ENCODE measurements at regions not wholly inside any gene's neighbourhood (a gene's known extent, or its start where the extent isn't known, plus 50 kb on each side); places are given as distances from the start of the nearest gene placed in this dataset.
"Not testable (repeated sequence)": the region's sequence is repeated elsewhere in the genome, so short reads cannot be mapped to it uniquely, and the experiment has no call there.

DNA sequence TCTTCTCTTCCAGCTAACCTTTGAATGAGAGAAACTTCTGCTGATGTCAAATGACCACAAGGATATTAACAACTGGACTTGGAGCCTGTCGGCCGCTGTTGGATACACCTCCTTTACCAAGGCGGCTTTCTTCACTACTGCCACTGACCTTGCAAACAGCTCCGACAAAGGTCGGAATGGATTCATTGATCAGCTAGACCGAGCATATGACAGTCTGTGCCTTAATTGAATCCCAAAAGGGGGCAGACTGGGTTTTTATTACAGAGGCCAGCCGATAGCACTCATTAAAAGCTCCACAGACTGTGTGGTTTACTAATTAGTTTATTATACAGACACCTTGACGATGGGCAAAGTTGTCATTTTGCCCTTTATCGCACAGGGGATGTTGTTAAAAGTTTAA lies 394.5 kb downstream of the RERGL start:
- no peak for DNase-seq (ENCODE audit: low read depth)

DNA sequence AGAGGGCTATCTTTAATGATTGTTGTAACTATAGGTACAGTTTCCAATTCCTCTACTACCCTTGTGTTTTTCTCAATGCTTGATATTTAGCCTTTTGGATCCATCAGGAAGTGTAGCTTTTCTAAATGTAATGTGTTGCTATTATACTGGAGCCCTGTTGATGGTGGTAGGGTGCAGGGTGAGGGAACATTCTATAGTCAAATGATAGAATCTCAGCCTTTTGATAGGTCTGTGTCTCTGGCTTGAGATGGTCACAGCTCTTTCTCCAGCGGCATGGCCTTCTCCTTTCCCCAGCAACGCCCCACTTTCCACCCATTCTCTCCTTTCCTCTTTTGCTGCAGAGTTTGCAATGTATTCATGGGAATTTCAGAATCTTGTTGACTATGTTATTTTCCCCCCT lies 398.6 kb downstream of the RERGL start:
- DNase-seq (ENCODE audit: low read depth), result no peak

DNA sequence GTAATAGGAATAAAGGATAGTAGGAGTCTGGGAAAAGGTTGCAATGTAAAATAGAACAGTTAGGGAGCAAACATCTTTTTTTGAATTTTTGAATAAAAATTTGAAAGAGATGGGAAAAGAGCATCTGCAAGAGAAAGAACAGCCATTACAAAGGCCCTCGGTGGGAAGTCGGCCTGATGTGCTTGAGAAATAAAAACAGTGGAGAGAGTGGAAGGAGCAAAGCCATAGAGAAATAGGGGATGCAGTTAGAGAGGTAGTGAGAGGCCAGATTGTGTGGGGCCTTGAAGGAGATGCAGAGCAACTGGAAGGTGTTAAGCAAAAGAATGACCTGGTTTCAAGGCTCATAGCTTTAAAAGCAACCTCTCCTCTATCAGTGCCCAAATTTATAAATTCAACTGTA lies 409.8 kb downstream of the RERGL start:
- no peak for DNase-seq (ENCODE audit: low read depth)

DNA sequence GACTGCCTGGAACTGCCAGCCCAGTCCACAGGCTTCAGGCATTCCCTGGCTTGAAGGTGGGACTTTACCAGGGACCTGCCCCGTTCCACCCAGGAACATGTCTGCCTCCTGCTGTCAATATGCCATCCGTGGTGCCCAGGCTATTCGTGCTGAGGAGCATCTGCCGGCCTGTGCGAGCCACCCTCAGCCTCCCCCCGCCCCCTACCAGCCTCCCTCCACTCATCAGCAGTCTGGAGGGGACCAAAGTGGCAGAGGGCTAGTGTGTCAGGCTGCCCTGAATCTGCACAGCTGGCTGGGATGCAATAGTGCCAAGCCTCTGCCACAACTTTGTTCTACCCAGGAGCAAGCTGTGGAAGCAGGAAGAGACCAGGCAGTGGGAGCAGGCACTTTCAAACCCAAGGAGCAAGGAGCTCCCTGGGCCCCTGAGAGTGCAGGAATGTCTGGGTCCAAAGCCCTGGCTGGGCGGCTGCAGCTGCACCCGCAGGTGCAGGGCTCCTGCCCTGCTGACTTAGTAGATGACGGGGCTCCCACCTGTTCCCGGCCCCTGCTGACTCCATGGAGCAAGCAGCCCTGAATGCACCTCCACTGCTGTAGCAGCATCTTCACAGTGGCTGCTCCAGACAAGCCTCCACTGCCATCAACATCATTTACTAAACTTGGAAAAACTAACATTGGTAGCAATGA lies 423.2 kb downstream of the RERGL start:
- DNase-seq (ENCODE audit: low read depth), result no peak

DNA sequence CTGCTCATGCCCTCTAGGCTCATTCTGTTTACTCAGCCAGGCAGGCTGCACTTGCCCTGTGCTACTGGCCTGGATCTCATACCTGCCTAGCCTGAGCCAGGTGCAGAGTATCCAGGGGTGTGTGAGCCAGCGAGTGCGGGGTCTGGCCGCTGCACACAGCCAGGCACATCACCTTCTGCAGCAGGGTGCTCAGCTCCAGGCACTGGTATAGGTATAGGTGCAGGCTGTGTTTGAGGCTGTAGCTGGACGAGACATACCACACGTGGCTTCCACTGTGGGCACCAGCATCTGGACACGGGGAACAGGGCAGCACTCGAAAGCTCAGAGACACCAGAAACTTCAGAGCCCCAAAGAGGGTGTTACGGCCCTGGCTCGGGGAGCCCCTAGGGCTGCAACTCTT lies 424.2 kb downstream of the RERGL start:
- no peak for DNase-seq (ENCODE audit: low read depth)

DNA sequence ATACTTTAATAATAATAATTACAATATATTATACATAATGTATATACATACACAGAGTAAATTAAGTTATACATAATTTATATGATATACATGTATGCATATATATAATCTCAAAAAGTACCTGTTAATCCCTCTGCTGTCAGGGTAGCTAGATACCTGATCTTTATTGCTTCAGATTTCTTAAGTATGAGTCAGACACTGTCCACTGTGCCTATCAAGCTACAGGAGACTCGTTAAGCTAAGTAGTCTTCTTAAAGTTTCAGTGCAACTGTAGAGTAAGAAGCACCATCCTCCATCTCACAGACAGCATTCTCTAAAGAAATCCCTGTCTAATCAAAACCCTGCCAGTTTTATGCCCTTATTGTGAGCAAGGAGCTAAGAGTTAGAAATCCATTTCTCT lies 428.7 kb downstream of the RERGL start:
- no peak for DNase-seq (ENCODE audit: low read depth)

DNA sequence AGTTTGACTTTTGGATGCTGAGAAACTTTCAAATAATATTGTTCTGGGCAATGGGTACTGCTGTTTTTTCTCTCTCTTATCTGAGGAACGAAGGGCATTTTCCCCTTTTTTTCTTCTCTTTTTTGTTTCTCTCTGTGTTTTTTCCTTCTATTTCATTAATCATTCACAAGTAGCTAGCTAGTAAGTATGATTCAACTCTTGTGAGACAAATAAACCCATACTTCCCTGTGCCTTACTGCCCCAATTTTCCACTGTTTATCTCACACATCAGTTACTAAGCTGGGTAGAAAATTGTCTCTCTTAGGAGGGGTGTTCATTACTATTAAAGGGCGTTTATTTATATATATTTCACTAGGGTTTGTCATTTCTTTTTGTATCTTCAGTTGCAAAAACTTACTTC lies 437.6 kb downstream of the RERGL start:
- no peak for DNase-seq (ENCODE audit: low read depth)

DNA sequence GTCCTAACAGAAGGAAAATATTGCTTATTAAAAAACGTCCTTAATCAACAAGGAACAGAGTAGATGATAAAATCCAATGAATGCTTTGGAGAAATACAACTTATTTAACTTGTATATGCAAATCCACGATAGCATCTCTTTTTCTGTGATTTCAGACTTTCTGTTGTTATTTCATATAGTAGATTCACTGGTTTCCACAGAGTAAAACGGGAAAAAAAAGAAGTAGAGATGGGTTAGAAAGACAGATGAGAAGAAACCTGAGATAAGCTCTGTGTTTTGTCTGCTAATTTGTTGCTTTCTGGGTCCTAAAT lies 447.7 kb downstream of the RERGL start:
- DNase-seq (ENCODE audit: low read depth), result no peak

DNA sequence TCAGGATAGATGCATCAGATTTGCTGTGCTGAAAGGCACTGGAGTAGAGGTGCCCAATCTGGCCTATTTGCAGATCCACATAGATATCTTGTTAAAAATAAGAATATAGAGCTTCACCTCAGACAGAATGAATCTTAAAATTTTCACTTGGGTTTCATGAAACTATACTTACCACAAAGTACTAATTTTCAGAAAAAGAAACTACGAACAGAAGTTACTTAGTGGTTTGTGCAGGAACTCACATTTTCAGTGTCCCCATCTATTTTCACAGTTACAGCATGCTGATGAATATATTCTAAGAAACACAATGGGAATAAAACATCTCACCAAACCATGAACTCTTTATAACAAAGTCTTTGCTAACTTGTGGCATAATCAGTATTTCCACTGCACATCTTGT lies 449.4 kb downstream of the RERGL start:
- no peak for DNase-seq (ENCODE audit: low read depth)

DNA sequence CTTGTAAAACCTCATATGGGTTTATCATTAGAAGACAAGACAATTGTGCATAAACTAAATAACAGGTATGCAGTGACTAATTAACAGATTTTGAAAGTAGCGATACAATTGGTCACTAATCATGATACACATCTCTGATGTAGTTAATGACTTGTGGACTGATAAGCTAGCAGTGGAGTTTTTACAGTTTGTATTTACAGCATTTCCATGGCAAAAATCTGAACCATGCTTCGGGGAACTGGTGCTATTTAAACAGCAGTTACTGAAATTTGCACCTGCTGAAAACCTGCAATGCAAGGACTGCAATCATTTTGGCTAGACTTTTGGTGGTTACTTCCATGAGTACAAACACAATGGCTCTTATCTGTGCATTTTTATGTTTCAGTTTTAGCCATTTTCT lies 471.2 kb downstream of the RERGL start:
- no peak for DNase-seq (ENCODE audit: low read depth)

DNA sequence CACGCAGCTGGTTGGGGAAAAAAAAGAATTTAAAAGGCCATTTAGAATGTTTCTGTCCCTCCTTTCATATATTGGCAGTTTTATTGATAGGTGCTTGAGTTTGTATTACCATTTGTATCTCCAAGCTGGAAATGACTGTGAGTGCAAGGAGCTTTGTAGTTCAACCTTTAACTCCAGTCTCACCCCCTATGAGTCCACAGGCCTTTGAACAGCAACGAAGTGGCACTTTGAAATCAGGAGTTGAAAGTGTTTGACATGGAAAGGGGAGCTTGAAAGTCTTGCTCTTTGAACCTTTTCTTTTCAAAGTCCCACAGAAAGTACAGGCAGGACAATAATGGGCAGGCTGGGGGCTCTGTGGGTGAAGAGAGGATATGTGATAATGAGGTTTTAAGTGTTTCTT lies 480.3 kb downstream of the RERGL start:
- no peak for DNase-seq (ENCODE audit: low read depth)

DNA sequence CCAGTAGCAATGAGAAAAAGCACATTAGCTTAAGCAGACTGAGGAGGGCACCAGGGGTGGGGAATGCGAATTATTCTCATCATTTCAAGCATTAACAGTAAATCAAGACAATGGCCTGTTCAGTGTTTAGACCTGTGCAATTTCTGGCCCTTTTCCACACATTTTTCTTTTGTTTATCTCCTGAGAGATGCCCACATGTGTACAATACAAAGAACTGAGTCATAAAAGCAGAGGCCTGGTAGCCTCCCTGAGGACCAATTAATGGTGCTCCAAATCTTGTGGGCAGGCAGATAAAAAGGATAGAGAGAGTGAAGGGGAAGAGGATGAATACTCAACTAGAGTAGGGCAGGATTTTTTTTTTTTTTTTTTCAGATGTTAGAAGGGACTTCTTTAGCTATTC lies 480.8 kb downstream of the RERGL start:
- DNase-seq (ENCODE audit: low read depth), result no peak

DNA sequence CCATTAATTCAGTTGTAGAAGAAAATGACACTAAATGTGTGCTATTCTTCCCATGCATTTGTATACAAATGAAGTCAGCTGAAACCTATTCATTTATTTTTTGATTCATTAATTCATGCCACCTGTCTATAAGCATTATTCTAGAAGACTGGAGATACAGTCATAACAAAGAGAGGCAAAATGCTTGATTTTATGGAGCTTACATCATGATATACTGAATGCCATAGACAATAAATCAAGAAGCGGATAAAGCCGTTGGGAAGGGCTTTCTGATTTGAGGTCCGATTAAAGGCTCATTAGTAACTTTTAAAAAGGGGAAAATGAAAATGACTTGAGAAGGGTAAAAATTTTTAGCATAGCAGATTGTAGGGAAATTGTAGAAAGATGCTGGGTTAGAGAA lies 494.9 kb downstream of the RERGL start:
- DNase-seq (ENCODE audit: low read depth), result no peak

DNA sequence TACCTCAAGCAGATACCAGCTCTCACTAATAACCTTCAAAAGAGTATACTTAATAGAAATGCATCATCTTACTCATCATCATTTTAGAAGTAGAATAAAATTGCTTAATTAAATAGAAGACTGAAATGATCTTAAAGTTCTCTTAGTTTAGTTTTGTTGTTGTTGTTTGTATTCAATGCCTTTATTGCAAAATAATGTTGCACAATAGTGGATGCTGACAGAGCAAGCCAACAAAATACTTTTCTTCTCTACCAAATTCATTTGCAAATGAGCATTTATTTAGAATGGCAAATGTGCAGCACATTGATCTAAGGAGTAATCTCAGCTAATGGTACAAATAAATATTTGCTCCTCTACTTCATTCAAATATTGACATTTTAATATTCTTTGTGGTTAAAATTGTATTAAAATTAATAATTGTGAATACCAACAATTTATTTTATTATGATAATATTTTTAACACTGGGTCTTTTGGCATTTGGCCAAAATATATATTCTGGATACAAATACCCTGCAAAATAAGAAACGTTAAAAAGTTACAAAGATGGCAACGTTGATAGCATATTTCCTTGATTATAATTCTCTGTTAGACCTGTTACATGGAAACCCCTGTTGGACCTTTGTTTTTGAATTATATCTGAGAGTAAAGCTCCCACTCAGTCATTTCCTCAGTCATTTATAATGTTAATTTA lies 496.1 kb downstream of the RERGL start:
- DNase-seq (ENCODE audit: low read depth), result no peak

DNA sequence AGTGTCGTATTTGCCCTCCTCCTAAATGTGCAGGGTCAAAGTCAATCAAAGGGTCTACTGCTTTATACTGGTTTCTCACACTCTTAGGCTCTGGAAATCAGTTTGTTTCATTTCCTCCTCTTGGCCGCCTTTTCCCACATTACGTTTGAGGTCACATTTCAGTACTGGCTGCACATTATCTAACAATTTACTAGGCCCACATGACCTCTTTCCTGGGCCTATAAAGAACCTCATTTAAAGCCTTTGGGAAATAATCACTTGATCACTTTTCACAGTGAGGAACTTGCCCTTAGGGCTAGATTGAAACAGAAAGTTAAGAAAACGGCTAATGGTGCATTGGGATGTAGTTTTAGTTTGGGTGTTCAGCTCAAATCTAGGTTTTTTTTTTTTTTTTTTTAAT lies 497.5 kb downstream of the RERGL start:
- DNase-seq (ENCODE audit: low read depth), result no peak

DNA sequence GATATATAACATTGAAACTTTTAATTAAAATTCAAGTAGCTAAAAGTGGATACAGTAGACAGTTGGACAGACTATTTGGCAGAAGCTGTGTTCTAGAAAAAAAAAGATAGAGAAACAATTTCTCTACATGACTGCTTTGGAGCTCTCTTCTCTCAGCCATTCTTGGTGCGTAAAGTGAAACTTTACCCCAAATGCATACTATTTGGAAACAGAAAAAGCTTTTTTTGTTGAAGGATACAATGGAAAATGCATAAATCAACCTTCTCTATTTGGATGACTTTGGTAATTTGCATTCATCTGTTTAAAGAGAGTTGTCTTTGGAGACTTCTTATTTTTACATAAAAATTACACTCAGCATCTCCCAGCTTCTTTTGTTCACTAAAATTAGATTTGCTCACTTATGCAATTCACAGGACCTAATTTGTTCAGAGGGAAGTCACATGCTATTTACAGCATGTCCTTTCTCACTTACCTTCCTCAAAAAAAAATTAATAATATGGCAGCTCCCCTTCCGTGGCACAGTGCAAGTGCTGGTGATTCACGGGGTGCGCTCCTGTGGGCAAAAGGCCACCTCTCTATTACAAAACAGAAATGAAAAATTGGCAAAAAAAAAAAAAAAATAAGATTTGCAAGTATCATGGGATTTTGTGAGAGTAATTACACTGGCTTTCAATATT lies 498.9 kb downstream of the RERGL start:
- DNase-seq (ENCODE audit: low read depth), result no peak

DNA sequence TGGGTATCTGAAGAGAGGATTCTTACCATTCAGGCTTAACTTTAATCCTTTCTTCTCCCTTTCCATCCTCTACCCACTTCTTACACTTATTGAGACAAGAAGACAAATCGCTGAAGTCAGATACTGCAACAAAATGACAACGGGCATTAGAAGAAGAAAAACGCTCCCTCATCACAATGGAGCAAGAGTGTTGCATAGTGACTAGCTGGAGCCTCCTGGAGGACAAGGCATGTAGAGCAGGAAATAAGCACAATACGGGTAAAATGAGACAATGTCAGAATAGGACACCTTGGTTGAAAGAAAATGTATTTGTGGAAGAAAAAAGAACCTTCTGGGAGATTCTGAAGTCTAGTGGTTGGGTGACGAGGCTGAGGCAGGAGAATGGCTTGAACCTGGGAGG lies 501.0 kb downstream of the RERGL start:
- no peak for DNase-seq (ENCODE audit: low read depth)

DNA sequence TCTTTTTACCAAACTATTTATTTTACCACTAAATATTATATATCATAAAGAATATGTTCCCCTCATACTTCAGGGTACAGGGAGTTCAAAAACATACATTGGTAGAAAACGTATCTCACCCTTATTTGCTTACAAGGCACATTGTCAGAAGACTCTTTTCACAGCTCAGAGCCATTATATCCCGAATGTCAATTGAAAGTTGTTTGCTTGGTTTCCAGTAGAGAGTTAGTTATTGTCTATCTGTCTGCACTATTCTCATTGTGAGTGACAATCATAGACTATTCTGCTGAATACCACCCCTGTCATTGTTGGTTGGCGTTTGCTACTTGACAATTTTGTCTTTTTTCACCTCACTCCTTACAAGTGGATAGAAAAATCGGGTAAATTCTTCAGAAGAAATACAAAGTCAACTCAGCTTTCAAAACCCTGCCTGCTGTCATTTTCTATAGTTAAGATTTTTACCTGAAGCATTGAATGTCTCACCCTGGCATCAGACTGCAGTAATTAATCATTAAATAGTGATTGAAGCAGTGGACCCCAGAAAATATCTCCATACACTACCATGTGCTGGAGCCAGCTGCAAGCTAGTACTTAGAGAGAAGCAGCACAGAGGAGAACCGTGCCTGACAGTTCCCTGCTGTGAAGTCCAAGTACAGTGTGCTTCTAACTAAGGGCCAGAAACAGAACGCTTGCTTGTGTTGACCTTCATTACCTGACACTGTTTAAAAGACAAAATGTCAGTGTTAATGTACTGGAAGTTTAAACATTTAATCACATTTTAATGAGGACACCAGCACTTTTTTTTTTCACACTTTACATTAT lies 510.6 kb downstream of the RERGL start:
- no peak for DNase-seq (ENCODE audit: low read depth)

DNA sequence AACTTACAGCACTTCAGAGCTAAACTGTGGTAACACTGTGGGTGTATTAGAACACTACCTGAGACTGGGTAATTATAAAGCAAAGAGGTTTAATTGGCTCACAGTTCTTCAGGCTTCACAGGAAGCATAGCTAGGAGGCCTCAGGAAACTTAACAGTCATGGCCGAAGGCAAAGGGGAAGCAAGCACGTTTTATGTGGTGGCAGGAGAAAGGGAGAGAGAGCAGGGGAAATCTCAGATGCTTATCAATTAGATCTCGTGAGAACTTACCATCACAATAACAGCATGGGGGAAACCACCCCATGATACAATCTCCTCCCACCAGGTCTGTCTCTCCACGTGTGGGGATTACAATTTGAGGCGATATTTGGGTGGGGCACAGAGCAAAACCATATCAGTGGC lies 512.6 kb downstream of the RERGL start:
- no peak for DNase-seq (ENCODE audit: low read depth)

DNA sequence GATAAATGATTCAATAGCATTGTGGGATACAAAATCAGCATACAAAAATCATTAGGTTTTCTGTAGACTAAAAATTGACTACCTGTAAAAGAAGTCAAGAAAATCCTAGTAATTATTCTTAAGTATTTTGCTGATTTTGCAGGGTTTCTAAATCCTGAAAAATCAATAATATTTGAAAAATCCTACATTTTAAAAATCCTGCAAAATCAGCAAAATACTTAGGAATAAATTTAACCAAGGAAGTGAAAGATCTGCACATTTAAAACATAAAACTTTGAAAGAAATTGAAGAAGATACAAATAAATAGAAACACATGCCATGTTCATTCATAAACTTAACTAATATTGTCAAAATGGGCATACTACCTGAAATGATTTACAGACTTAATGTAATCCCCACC lies 517.7 kb downstream of the RERGL start:
- DNase-seq (ENCODE audit: low read depth), result no peak

DNA sequence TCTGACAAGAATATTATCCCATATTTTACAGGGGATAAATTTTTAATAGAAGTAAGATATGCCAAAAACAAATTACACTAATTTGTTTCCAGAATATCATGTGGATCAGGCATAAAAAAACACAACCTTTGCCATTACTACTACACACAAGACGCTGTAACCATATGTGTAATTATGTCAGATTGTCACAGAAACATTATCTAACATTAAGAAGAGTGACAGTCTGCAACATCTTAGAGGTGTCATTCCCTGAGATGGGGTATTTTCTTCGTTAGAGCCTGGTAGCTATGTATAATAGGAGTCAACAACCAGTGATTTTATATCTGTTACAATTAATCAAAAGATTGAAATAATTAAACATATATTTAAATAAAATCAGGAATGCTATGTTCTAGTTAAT lies 518.9 kb downstream of the RERGL start:
- no peak for DNase-seq (ENCODE audit: low read depth)

DNA sequence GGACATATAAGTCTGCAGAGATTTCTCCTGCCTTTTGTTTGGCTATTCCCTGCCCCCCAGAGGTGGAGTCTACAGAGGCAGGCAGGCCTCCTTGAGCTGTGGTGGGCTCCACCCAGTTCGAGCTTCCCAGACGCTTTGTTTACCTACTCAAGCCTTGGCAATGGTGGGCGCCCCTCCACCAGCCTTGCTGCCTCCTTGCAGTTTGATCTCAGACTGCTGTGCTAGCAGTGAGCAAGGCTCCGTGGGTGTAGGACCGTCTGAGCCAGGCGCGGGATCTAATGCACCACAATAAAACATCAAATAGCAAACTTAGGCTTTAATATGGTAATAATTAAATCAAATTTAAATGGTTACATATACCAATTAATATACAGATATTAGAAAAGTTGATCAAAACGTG lies 525.4 kb downstream of the RERGL start:
- not testable (repeated sequence) for DNase-seq (ENCODE audit: low read depth)

DNA sequence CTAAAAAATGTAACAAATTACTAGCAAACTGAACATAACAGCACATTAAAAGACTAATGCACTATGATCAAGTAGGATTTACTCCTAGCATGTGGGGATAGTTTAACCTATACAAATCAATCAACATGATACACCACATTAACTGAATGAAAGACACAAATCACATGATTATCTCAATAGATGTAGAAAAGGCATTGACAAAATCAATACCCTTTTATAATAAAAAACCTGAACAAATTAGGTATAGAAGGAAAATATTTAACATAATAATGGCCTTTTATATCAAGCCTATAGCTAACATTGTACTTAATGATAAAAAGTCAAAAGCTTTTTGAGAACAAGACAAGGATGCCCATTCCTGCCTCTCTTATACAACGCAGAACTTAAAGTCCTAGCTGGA lies 540.0 kb downstream of the RERGL start:
- DNase-seq (ENCODE audit: low read depth), result no peak
